ENCODE measurements at regions not wholly inside any gene's neighbourhood (a gene's known extent, or its start where the extent isn't known, plus 50 kb on each side); places are given as distances from the start of the nearest gene placed in this dataset.

GRCh38 chrX:142149919-142150318 lies 55.2 kb downstream of the MAGEC2 start:
- no peak for DNase-seq

- DNase-seq: no peak
Observed at GRCh38 chrX:142134533-142134932, 70.6 kb downstream of the MAGEC2 start.

GRCh38 chrX:142096253-142096652 lies 108.8 kb downstream of the MAGEC2 start:
- DNase-seq: peak; percentile 6

GRCh38 chrX:142095651-142096245 lies 109.3 kb downstream of the MAGEC2 start:
- DNase-seq: no peak

- DNase-seq: no peak
Observed at GRCh38 chrX:142089193-142089592, 115.9 kb downstream of the MAGEC2 start.

GRCh38 chrX:142084611-142085010 lies 120.5 kb downstream of the MAGEC2 start:
- DNase-seq: no peak

- DNase-seq: no peak
Observed at GRCh38 chrX:142076633-142077032, 128.5 kb downstream of the MAGEC2 start.

GRCh38 chrX:142068365-142068764 lies 136.7 kb downstream of the MAGEC2 start:
- no peak for DNase-seq

GRCh38 chrX:142060191-142060590 lies 144.9 kb downstream of the MAGEC2 start:
- no peak for DNase-seq

GRCh38 chrX:142054094-142054493 lies 150.4 kb downstream of the MAGEC1 start:
- DNase-seq: no peak

GRCh38 chrX:142052238-142052637 lies 148.5 kb downstream of the MAGEC1 start:
- no peak for DNase-seq

- DNase-seq: no peak
Observed at GRCh38 chrX:142043196-142043595, 139.5 kb downstream of the MAGEC1 start.

- DNase-seq: no peak
Observed at GRCh38 chrX:142040906-142041305, 137.2 kb downstream of the MAGEC1 start.

- DNase-seq: no peak
Observed at GRCh38 chrX:142036116-142036515, 132.4 kb downstream of the MAGEC1 start.

GRCh38 chrX:142005532-142005931 lies 101.8 kb downstream of the MAGEC1 start:
- no peak for DNase-seq

GRCh38 chrX:142002471-142002870 lies 98.8 kb downstream of the MAGEC1 start:
- DNase-seq: no peak

GRCh38 chrX:142001934-142002333 lies 98.2 kb downstream of the MAGEC1 start:
- no peak for DNase-seq

GRCh38 chrX:141989815-141990214 lies 86.1 kb downstream of the MAGEC1 start:
- no peak for DNase-seq

GRCh38 chrX:141989134-141989533 lies 85.4 kb downstream of the MAGEC1 start:
- no peak for DNase-seq

GRCh38 chrX:141982296-141982695 lies 78.6 kb downstream of the MAGEC1 start:
- no peak for DNase-seq

- DNase-seq: no peak
Observed at GRCh38 chrX:141975839-141976238, 72.1 kb downstream of the MAGEC1 start.

- no peak for DNase-seq
Observed at GRCh38 chrX:141969706-141970105, 66.0 kb downstream of the MAGEC1 start.

- no peak for DNase-seq
Observed at GRCh38 chrX:141960578-141960977, 56.9 kb downstream of the MAGEC1 start.

Data from NCI-H1105 (cell line).